ENCODE measurements at regions not wholly inside any gene's neighbourhood (a gene's known extent, or its start where the extent isn't known, plus 50 kb on each side); places are given as distances from the start of the nearest gene placed in this dataset.

- peaks cover 6% of the 10 kb centered on the region for H3K4me1 Mint-ChIP-seq
- H3K36me3 Mint-ChIP-seq (ENCODE audit: low read depth): no peaks in the 10 kb centered on the region
- no peak for DNase-seq (ENCODE audit: low read depth, low spot score)
- H3K9me3 Mint-ChIP-seq: no peaks in the 10 kb centered on the region
- no peak overlapping the region for H3K4me3 Mint-ChIP-seq
- TF ChIP-seq CTCF (conservative IDR thresholded peaks at IDR 0.05): no peak
- peaks cover 47% of the 10 kb centered on the region for H3K27me3 Mint-ChIP-seq (ENCODE audit: low read depth)
- no peak overlapping the region for H3K27ac Mint-ChIP-seq (ENCODE audit: unreplicated experiment)
Measured at GRCh38 chr2:120421126-120421829, 75.3 kb downstream of the INHBB start.

DNA sequence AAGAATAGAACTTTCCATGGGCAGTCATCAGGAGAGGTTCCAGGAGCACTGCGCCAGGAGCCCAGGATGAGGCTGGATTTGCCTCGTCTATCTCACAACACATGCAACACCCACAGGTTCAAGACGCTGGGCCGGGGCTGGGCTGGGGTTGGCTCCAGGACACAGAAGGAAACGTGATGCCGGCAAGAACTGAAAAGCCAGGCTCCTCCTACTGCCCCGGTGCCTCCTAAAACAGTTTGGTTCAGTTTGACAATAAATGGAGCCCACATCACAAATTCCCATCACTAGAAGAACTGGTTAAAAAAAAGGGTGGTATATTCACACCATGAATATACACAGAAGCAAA lies 75.9 kb downstream of the INHBB start:
- no peak for TF ChIP-seq CTCF (conservative IDR thresholded peaks at IDR 0.05)
- no peak overlapping the region for H3K4me3 Mint-ChIP-seq
- no peak overlapping the region for H3K27ac Mint-ChIP-seq (ENCODE audit: unreplicated experiment)
- H3K36me3 Mint-ChIP-seq (ENCODE audit: low read depth): no peaks in the 10 kb centered on the region
- H3K4me1 Mint-ChIP-seq: peaks cover 6% of the 10 kb centered on the region
- H3K27me3 Mint-ChIP-seq (ENCODE audit: low read depth): peaks cover 52% of the 10 kb centered on the region
- no peak for DNase-seq (ENCODE audit: low read depth, low spot score)
- no peaks in the 10 kb centered on the region for H3K9me3 Mint-ChIP-seq

- Mint-ChIP-seq H3K4me3 (no peak overlapping the region), H3K36me3 (ENCODE audit: low read depth) (no peaks in the 10 kb centered on the region), H3K4me1 (peaks cover under 1% of the 10 kb centered on the region), H3K27ac (ENCODE audit: unreplicated experiment) (no peak overlapping the region), H3K27me3 (ENCODE audit: low read depth) (peaks cover 56% of the 10 kb centered on the region), H3K9me3 (no peaks in the 10 kb centered on the region)
- DNase-seq (ENCODE audit: low read depth, low spot score): no peak
- TF ChIP-seq CTCF (conservative IDR thresholded peaks at IDR 0.05): no peak
Measured at GRCh38 chr2:120422465-120423160, 76.7 kb downstream of the INHBB start.

GRCh38 chr2:120423167-120423943 lies 77.4 kb downstream of the INHBB start:
- DNase-seq (ENCODE audit: low read depth, low spot score): no peak
- no peaks in the 10 kb centered on the region for H3K36me3 Mint-ChIP-seq (ENCODE audit: low read depth)
- H3K4me3 Mint-ChIP-seq: no peak overlapping the region
- TF ChIP-seq CTCF (conservative IDR thresholded peaks at IDR 0.05): no peak
- no peak overlapping the region for H3K27ac Mint-ChIP-seq (ENCODE audit: unreplicated experiment)
- no peaks in the 10 kb centered on the region for H3K9me3 Mint-ChIP-seq
- peaks cover 55% of the 10 kb centered on the region for H3K27me3 Mint-ChIP-seq (ENCODE audit: low read depth)
- no peaks in the 10 kb centered on the region for H3K4me1 Mint-ChIP-seq

DNA sequence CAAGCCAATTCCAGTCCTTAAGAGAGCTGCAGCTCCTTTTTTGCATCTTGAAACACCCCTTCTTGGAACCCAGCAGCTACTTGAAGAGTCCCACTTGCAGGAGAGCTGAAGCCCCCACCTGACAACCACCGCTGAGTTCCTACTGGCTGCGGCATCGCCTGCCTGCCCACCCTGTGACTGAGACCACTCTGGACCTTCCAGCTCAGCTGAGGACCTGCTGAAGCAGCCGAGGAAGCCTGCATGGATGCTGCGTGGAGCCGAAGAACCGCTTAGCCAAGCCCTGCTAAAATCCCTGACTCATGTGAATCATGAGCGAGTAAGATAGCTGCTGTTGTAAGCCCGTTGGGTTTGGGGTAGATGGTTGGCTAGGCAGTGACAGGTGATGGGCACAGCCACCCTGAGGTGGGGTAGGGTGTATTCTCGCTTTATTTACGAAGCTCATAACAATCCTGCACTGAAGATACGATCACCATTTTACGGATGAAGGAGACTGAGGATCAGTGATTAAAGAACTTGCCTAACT lies 78.4 kb downstream of the INHBB start:
- Mint-ChIP-seq H3K27me3 (ENCODE audit: low read depth) (peaks cover 54% of the 10 kb centered on the region), H3K36me3 (ENCODE audit: low read depth) (no peaks in the 10 kb centered on the region), H3K9me3 (no peaks in the 10 kb centered on the region), H3K4me3 (no peak overlapping the region), H3K4me1 (no peaks in the 10 kb centered on the region), H3K27ac (ENCODE audit: unreplicated experiment) (no peak overlapping the region)
- no peak for DNase-seq (ENCODE audit: low read depth, low spot score)
- TF ChIP-seq CTCF (conservative IDR thresholded peaks at IDR 0.05): no peak

Data from neural crest cell (in vitro differentiated cells).